Right renal pelvis (tissue), 4 donors: ENCODE measurements at regions not wholly inside any gene's neighbourhood (a gene's known extent, or its start where the extent isn't known, plus 50 kb on each side); places are given as distances from the start of the nearest gene placed in this dataset.

ENCODE experiments used
- DNase-seq, 4 donors: peaks; one replicate each; pipeline ENCODE4 v3.0.0-alpha.2; 2013; ENCODE audit warnings: low read depth in 4 of 4, low spot score in 3 of 4, missing footprints in 1 of 4

DNA sequence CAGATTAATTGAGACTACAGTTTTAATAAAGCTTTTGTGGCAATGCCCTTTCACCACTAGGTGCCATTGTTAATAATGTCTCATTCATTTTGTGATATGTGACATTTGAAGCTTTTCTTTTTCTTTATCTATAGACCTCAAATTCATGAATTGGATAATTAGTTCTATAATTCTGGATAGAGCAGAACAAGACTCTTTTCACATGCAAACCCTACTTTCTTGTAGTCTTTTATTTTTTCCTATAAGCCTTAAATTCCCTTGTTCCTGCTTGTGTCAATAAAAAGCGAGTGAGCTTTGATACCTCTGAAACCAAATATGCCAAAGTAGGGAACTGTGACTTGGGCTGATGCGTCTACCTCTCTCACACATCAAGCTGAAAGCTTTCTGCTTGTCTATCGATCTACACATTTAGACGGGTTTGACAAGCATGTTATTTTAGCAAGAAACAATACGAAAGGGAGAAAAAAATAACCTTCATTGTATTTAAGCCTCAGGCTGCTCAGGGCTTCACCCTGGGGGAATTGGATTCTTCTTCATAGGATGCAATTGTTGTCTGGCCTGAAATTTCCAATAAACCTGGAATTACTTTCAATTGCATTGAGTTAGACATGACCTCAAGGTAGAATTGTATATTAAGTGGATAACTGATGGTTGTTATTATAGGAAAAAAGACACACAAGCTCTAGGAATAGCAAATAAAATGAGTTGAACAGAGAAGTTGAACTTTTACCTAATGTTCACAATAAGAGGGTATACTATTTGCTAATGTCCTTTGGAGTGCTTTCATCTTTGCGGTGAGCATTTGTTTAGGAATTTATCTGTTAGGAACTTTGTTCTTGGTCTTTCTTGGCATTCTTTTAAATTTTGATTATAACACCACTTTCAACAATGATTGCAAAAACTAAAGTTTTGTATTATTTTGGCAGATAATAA is 1150.2 kb upstream of the PCDH9 start:
- DNase-seq = no peak

DNA sequence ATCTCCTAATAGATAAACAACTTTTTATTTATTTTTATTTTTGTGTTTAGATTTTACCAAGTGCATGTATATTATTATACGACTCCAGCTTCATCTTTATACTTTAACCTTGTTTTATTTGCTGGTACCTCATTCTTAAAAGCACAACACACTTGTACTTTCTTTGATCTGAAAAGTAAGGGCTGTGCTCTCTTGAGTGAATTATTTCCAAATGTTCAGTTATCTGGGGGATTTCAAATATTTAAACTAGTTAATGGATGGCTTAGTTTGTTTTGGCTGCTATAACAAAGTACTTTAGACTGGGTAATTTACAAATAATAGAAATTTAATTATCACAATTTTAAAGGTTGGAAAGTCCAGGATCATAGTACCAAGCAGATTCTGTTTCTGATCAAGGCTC is 1148.2 kb upstream of the PCDH9 start:
- no peak for DNase-seq

DNA sequence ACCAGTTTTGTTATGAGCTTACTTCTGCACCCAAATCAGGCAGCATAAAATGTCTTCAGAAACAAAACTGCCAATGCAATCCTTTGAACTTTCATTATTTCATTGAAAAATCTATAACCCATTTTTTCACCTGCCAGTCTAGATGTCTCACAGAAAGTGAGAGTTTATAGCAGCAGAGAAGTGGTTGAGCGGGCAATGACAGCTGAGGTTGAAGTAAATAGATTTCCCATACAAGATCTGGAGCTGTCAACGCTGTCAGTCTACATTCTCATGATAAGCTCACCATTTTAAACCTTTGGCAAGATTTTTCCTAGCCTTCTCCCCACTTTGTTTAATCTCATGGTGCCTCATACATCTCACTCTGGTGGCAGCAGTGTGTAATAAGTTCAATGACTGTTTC is 1144.9 kb upstream of the PCDH9 start:
- no peak for DNase-seq

- DNase-seq = no peak
These were observed 1139.6 kb upstream of the PCDH9 start for GRCh38 chr13:68369739-68370138.

DNA sequence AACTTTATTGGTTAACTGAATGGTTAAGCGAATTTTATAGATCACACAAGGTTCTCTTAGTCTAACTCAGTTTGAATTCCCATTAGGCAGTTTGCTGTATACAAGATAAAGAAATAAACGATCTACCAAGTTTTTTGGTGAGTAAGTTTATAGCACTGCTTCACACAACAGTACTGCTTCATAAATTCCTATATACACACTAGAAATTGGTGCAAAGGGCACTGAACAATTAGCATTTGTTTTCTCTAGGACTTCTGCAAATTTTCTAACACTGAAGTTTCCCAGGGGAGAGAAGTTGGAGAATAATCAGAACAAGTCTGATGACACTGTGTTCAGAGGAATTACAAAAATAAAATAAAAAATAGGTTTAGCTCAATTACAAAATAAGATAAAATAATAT is 1138.8 kb upstream of the PCDH9 start:
- no peak for DNase-seq

DNA sequence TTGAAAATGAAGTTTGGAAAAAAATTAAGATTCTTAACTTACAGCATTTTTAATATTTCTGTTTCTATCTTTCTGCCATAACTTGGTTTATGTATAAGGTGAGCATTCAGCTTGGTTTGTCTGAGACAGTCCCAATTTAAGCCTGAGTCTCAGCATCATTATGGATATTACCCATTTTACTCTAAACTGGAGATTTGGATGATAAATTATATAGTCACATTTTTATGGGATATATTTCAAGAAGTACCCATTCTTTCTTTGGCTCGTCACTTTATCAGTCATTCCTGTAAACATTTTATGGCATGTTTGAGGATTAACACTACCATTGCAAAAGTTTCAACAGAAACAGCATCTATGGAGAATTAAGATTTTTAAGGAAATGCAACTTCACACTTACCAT is 1129.0 kb upstream of the PCDH9 start:
- no peak for DNase-seq

DNA sequence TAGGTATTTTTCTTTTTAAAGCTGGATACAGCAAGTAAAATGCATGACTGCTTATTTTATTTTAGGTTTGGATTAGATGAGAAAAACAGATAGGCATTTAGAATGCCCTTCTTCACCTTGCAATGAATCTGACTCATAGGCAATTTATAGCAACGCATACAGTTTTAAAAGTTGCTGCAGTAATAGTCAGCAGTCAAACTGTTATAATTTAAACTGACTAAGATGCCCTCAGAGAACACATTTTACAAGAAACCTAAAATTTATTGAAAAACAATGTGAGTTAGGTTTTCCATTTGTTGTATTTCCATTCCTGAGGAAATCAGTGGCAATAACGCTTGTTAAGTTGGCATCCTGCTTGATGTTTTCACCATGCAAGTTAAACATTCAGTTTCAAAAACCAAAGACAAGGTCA is 1128.2 kb upstream of the PCDH9 start:
- DNase-seq = no peak

DNA sequence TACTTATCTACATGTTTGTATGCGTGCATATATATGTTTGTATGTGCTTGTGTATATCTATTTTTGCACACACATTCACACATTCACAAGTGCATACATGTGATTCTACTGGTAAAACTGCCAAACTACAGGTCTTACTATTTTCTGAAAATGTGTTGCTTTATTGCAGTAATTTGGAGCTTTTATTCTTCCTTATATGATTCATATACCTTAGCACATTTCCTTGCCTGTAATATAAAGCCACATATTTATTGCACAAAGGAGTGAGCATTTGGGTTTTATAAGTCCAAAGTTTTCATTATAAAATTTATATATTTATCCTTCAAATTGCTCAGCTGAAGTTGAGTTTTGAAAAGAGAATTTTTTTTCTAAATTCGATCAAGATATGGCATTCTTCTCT is 1120.4 kb upstream of the PCDH9 start:
- DNase-seq = no peak

GRCh38 chr13:68347220-68347619 is 1117.1 kb upstream of the PCDH9 start:
- DNase-seq = no peak

DNA sequence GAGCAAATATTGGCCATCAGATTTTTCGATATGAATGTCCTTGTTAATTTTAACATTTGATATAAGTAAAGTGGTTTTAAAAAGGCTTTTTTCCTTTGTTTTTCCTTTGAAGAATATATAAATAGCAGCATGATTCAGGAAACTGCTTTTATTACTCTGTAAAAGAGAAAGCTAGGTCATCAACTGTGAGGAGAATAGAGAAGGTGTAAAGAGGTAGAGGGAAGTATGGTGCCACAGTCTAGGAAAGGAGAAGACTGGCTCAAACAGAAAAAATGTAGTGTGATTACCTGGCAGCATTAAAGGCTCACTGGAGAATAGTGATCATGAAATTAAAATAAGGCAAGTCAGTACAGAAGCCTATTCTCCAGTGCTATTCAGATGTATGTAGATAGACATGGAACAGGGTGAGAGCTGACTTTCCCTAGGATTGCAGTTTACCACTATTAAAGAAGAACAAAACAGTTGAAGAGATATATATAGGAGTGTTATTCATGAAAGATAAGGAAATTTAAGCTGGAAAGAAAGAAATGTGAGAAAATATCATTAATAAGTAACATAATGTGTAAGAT is 1115.9 kb upstream of the PCDH9 start:
- no peak for DNase-seq

GRCh38 chr13:68323124-68323523 is 1093.0 kb upstream of the PCDH9 start:
- DNase-seq = no peak

DNA sequence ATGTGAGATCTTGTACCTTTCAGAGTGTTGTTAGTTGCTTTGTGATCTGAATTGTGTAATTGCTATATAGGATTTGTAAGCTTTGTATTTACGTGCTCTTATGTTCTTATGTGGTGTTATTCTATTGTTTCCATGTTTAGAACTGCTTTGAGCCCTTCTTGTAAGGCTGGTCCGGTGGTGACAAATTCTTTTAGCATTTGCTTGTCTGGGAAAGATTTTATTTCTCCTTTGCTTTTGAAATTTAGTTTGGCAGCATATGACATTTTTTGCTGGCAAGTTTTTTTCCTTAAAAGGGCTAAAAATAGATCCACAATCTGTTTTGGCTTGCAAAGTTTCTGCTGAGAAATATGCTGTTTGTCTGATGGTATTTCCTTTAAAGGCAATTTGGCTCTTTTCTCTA is 1089.2 kb upstream of the PCDH9 start:
- no peak for DNase-seq

- DNase-seq = peak in 3 of 4 donors; percentile 3 to 23 (median 7)
These were observed 1074.3 kb upstream of the PCDH9 start for GRCh38 chr13:68304286-68304893.

DNA sequence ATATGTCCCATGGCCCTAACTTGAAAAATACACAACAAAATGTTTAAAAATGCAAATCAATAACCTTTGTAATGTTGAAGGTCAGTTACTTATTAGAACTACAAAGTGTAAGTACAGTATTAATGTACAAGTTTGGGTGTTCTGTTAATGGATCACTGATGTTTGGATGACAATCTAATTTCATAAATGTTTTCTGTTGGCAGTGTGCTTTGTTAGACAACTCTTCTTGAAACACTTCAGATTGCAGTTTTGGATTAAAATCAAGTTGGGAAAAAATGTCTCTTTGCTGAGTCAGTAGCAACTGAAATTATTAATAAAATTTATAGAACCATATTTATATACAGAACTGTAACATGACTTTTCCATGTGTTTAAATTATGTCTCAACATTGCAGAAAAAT is 1063.5 kb upstream of the PCDH9 start:
- DNase-seq = no peak

GRCh38 chr13:68292601-68293000 is 1062.5 kb upstream of the PCDH9 start:
- DNase-seq = no peak

GRCh38 chr13:68291595-68291994 is 1061.5 kb upstream of the PCDH9 start:
- no peak for DNase-seq

- DNase-seq = no peak
These were observed 1045.6 kb upstream of the PCDH9 start for GRCh38 chr13:68275758-68276157.

- no peak for DNase-seq
These were observed 1042.5 kb upstream of the PCDH9 start for GRCh38 chr13:68272652-68273051.

DNA sequence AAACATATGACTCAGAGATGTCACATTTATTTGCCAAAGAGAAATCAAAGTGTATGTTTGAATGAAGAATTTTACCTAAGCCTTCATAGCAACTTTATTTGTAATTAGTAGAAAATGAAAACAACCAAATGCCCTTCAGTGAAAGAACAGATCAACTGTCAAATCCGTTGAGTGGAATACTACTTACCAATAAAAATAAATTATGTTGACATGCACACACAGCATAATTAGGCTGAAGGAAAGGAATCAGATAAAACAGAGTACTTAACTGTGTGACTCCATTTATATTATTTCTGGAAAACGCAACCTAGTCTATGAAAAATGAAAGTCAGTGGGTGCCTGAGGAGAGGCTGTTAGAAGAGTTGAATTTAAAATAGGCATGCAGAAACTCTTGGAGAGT is 1034.6 kb upstream of the PCDH9 start:
- DNase-seq = no peak

GRCh38 chr13:68261105-68261504 is 1031.0 kb upstream of the PCDH9 start:
- no peak for DNase-seq

- DNase-seq = peak in 1 of 4 donors; percentile 3
These were observed 1027.1 kb upstream of the PCDH9 start for GRCh38 chr13:68257111-68257842.
